ENCODE measurements at regions not wholly inside any gene's neighbourhood (a gene's known extent, or its start where the extent isn't known, plus 50 kb on each side); places are given as distances from the start of the nearest gene placed in this dataset.

DNA sequence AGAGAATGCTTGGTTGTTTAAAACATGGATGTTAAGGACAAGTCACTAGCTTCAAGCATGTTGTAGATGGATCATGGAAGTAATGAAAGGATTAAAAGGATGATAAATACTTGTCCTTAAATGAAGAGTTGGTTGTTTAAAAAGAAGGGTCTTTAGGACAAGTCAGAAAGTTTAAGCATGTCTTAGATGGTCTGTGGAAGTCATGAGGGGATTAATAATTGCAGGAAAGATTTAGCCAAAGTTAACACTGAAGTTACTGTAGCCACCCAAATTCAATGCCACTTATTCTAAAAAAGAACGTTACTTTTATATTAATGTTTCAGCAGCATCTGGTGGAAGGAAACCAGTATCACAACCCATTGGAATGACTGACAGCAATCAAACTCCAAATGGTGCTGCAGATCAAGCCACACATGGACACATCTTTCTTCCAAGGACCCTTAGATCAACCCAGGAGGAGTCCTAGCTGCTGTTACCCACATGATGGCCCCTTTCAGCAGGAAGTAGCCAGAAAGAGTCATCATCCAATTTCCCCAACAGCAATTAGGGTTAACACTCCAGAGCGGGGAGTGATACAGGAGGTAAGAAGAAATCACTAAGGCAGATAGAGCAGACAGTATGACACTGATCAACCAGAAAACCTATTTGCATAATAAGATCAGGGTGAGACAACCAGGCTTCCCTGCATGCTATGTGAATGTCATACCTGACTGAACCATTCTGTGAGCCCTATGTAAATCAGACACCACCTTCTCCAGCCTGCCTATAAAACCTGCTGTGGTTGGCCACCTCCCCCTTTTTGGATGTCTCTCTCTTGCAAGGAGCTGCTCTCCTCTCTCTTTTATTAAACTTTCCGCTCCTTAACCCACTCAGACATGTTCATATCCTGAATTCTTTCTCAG is 88.4 kb upstream of the GNAZ start:
- Histone ChIP-seq H3K14ac (ENCODE audit: low read length) (no peak overlapping the region), H3K9me3 (replicated peaks in 1 of 2; ENCODE audit: control insufficient read depth in 2 of 2, insufficient read depth in 1 of 2, low read depth in 1 of 2, low read length in 2 of 2) (peaks cover 10 to 24% of the 10 kb centered on the region in 2 donors), H3K27ac (replicated peaks; ENCODE audit: low read length) (no peak overlapping the region), H3K79me1 (ENCODE audit: low read depth, low read length) (no peaks in the 10 kb centered on the region), H3K4ac (ENCODE audit: low read length) (no peak overlapping the region), H2BK15ac (ENCODE audit: low read length) (no peak overlapping the region), H2BK5ac (ENCODE audit: low read length) (no peak overlapping the region), H2AK5ac (ENCODE audit: low read depth, low read length) (no peak overlapping the region), H3K23ac (ENCODE audit: low read depth, low read length, poor library complexity) (no peak overlapping the region), H4K91ac (ENCODE audit: low read depth, low read length, poor library complexity) (no peak overlapping the region), H3K27me3 (ENCODE audit: control insufficient read depth in 3 of 3, insufficient read depth in 3 of 3, low read depth in 1 of 3, low read length in 3 of 3) (no peaks in the 10 kb centered on the region), H2BK12ac (ENCODE audit: low read length) (no peak overlapping the region), H3K18ac (ENCODE audit: low read length) (no peak overlapping the region), H3K9ac (ENCODE audit: low read depth, low read length, poor library complexity) (peak overlapping the region; percentile 75), H2AFZ (ENCODE audit: low read length) (no peak overlapping the region), H3K4me1 (ENCODE audit: control insufficient read depth in 2 of 2, insufficient read depth in 1 of 2, low read depth in 1 of 2, low read length in 2 of 2) (no peaks in the 10 kb centered on the region), H4K8ac (ENCODE audit: low read depth, low read length) (no peak overlapping the region), H3K4me3 (ENCODE audit: low read length in 2 of 2) (no peak overlapping the region), H2BK120ac (ENCODE audit: low read depth, low read length) (no peak overlapping the region), H3K4me2 (ENCODE audit: insufficient read depth, low read length, poor library complexity, severe bottlenecking) (no peak overlapping the region), H3K36me3 (replicated peaks in 1 of 2; ENCODE audit: control insufficient read depth in 2 of 2, insufficient read depth in 2 of 2, low read length in 2 of 2) (no peaks in the 10 kb centered on the region)
- WGBS, 2 donors (ENCODE audit: extremely low coverage in 2 of 2, insufficient read length in 2 of 2, insufficient replicate concordance in 1 of 2), result no CpG with 5 or more reads among the region's 3 CpGs
- DNase-seq (ENCODE audit: low spot score), result no peak

DNA sequence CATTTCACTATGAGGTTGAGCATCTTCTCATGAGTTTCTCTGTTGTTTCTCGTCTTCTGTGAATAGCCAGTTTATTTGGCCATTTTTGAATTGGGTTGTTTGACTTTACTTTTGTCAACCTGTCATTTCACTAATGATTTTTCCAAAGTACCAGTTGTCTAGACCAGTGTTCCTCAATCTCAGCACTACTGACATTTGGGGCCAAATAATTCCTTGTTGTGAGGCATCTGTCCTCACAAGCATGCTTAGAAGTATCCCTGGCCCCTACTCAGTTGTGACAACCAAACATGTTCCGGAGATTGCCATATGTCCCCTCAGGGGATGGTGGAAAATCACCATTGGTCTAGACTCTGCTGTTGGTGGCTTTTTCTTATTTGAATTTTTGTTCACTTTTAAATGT is 87.7 kb upstream of the GNAZ start:
- Histone ChIP-seq H2BK120ac (ENCODE audit: low read depth, low read length) (no peak overlapping the region), H2BK15ac (ENCODE audit: low read length) (no peak overlapping the region), H3K4me2 (ENCODE audit: insufficient read depth, low read length, poor library complexity, severe bottlenecking) (no peak overlapping the region), H4K91ac (ENCODE audit: low read depth, low read length, poor library complexity) (no peak overlapping the region), H3K4me3 (ENCODE audit: low read length in 2 of 2) (no peak overlapping the region), H3K27ac (replicated peaks; ENCODE audit: low read length) (no peak overlapping the region), H2BK5ac (ENCODE audit: low read length) (no peak overlapping the region), H3K4me1 (ENCODE audit: control insufficient read depth in 2 of 2, insufficient read depth in 1 of 2, low read depth in 1 of 2, low read length in 2 of 2) (no peaks in the 10 kb centered on the region), H2BK12ac (ENCODE audit: low read length) (no peak overlapping the region), H3K4ac (ENCODE audit: low read length) (no peak overlapping the region), H3K23ac (ENCODE audit: low read depth, low read length, poor library complexity) (no peak overlapping the region), H3K27me3 (ENCODE audit: control insufficient read depth in 3 of 3, insufficient read depth in 3 of 3, low read depth in 1 of 3, low read length in 3 of 3) (no peaks in the 10 kb centered on the region), H4K8ac (ENCODE audit: low read depth, low read length) (no peak overlapping the region), H2AFZ (ENCODE audit: low read length) (no peak overlapping the region), H3K9ac (ENCODE audit: low read depth, low read length, poor library complexity) (no peak overlapping the region), H3K36me3 (replicated peaks in 1 of 2; ENCODE audit: control insufficient read depth in 2 of 2, insufficient read depth in 2 of 2, low read length in 2 of 2) (no peaks in the 10 kb centered on the region), H3K14ac (ENCODE audit: low read length) (no peak overlapping the region), H3K79me1 (ENCODE audit: low read depth, low read length) (no peaks in the 10 kb centered on the region), H3K9me3 (replicated peaks in 1 of 2; ENCODE audit: control insufficient read depth in 2 of 2, insufficient read depth in 1 of 2, low read depth in 1 of 2, low read length in 2 of 2) (peaks cover 10 to 24% of the 10 kb centered on the region in 2 donors), H2AK5ac (ENCODE audit: low read depth, low read length) (no peak overlapping the region), H3K18ac (ENCODE audit: low read length) (no peak overlapping the region)
- DNase-seq (ENCODE audit: low spot score), result no peak
- WGBS, 2 donors (ENCODE audit: extremely low coverage in 2 of 2, insufficient read length in 2 of 2, insufficient replicate concordance in 1 of 2), result no CpG with 5 or more reads among the region's 2 CpGs

DNA sequence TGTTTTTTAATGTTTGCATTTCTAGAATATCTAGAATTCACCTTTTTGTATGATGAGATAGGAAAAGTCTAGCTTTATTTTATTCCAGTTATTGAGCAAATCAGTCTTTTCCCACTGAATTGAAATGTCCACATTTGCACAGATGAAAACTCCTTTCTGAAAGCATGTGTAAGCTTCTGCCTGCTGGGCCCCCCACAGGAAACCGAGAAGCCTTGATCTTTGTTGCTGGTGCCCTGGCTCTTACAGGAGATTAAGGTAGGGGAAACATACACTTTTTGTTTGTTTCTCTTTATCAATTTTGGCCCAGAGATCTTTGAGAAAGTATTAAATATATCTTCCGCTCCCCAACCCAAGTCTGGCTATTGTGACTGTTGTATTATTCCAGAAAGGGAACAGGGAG is 87.2 kb upstream of the GNAZ start:
- Histone ChIP-seq H3K23ac (ENCODE audit: low read depth, low read length, poor library complexity) (no peak overlapping the region), H3K36me3 (replicated peaks in 1 of 2; ENCODE audit: control insufficient read depth in 2 of 2, insufficient read depth in 2 of 2, low read length in 2 of 2) (no peaks in the 10 kb centered on the region), H2AFZ (ENCODE audit: low read length) (no peak overlapping the region), H3K18ac (ENCODE audit: low read length) (no peak overlapping the region), H3K27me3 (ENCODE audit: control insufficient read depth in 3 of 3, insufficient read depth in 3 of 3, low read depth in 1 of 3, low read length in 3 of 3) (no peaks in the 10 kb centered on the region), H2BK12ac (ENCODE audit: low read length) (no peak overlapping the region), H3K4me1 (ENCODE audit: control insufficient read depth in 2 of 2, insufficient read depth in 1 of 2, low read depth in 1 of 2, low read length in 2 of 2) (no peaks in the 10 kb centered on the region), H2BK15ac (ENCODE audit: low read length) (no peak overlapping the region), H3K4ac (ENCODE audit: low read length) (no peak overlapping the region), H3K9ac (ENCODE audit: low read depth, low read length, poor library complexity) (no peak overlapping the region), H3K27ac (replicated peaks; ENCODE audit: low read length) (no peak overlapping the region), H2BK5ac (ENCODE audit: low read length) (no peak overlapping the region), H3K4me2 (ENCODE audit: insufficient read depth, low read length, poor library complexity, severe bottlenecking) (no peak overlapping the region), H2AK5ac (ENCODE audit: low read depth, low read length) (no peak overlapping the region), H3K9me3 (replicated peaks in 1 of 2; ENCODE audit: control insufficient read depth in 2 of 2, insufficient read depth in 1 of 2, low read depth in 1 of 2, low read length in 2 of 2) (peaks cover 10 to 24% of the 10 kb centered on the region in 2 donors), H3K79me1 (ENCODE audit: low read depth, low read length) (no peaks in the 10 kb centered on the region), H2BK120ac (ENCODE audit: low read depth, low read length) (no peak overlapping the region), H3K4me3 (ENCODE audit: low read length in 2 of 2) (no peak overlapping the region), H4K8ac (ENCODE audit: low read depth, low read length) (no peak overlapping the region), H4K91ac (ENCODE audit: low read depth, low read length, poor library complexity) (no peak overlapping the region), H3K14ac (ENCODE audit: low read length) (no peak overlapping the region)
- no peak for DNase-seq (ENCODE audit: low spot score)
- WGBS, 2 donors (ENCODE audit: extremely low coverage in 2 of 2, insufficient read length in 2 of 2, insufficient replicate concordance in 1 of 2), result no CpG with 5 or more reads among the region's 2 CpGs

DNA sequence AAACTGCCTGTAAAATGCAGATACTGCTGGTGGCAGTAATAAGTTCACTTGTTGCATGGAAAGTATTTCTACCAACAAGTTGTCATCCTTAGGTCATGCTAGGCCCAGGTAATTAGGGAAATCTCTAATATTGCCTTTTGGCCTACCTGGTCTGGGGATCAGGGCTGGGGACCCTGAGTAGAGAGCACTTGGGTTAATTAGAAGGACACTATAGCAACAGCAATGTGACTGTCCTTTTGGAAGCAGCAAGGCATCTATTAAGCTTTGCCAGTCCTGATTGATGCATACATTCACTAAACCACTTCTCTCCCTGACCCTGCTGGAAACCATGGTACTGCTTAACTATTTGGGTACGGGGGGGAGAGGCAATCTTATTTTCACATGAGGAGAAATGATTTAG is 86.5 kb upstream of the GNAZ start:
- Histone ChIP-seq H4K91ac (ENCODE audit: low read depth, low read length, poor library complexity) (no peak overlapping the region), H3K27me3 (ENCODE audit: control insufficient read depth in 3 of 3, insufficient read depth in 3 of 3, low read depth in 1 of 3, low read length in 3 of 3) (no peaks in the 10 kb centered on the region), H3K9me3 (replicated peaks in 1 of 2; ENCODE audit: control insufficient read depth in 2 of 2, insufficient read depth in 1 of 2, low read depth in 1 of 2, low read length in 2 of 2) (peaks cover 10 to 24% of the 10 kb centered on the region in 2 donors), H2BK120ac (ENCODE audit: low read depth, low read length) (no peak overlapping the region), H4K8ac (ENCODE audit: low read depth, low read length) (no peak overlapping the region), H2AK5ac (ENCODE audit: low read depth, low read length) (no peak overlapping the region), H3K14ac (ENCODE audit: low read length) (no peak overlapping the region), H3K27ac (replicated peaks; ENCODE audit: low read length) (no peak overlapping the region), H3K79me1 (ENCODE audit: low read depth, low read length) (no peaks in the 10 kb centered on the region), H3K4me2 (ENCODE audit: insufficient read depth, low read length, poor library complexity, severe bottlenecking) (no peak overlapping the region), H3K36me3 (replicated peaks in 1 of 2; ENCODE audit: control insufficient read depth in 2 of 2, insufficient read depth in 2 of 2, low read length in 2 of 2) (no peaks in the 10 kb centered on the region), H2BK15ac (ENCODE audit: low read length) (no peak overlapping the region), H3K4me3 (ENCODE audit: low read length in 2 of 2) (peak overlapping the region in 1 of 2 donors; percentile 63), H3K9ac (ENCODE audit: low read depth, low read length, poor library complexity) (no peak overlapping the region), H3K4ac (ENCODE audit: low read length) (no peak overlapping the region), H3K18ac (ENCODE audit: low read length) (no peak overlapping the region), H3K23ac (ENCODE audit: low read depth, low read length, poor library complexity) (no peak overlapping the region), H2BK5ac (ENCODE audit: low read length) (no peak overlapping the region), H3K4me1 (ENCODE audit: control insufficient read depth in 2 of 2, insufficient read depth in 1 of 2, low read depth in 1 of 2, low read length in 2 of 2) (no peaks in the 10 kb centered on the region), H2BK12ac (ENCODE audit: low read length) (no peak overlapping the region), H2AFZ (ENCODE audit: low read length) (no peak overlapping the region)
- no peak for DNase-seq (ENCODE audit: low spot score)
- WGBS, 2 donors (ENCODE audit: extremely low coverage in 2 of 2, insufficient read length in 2 of 2, insufficient replicate concordance in 1 of 2), result no CpG with 5 or more reads among the region's 1 CpG
